Fibroblast of mammary gland (primary cell): ENCODE measurements at regions not wholly inside any gene's neighbourhood (a gene's known extent, or its start where the extent isn't known, plus 50 kb on each side); places are given as distances from the start of the nearest gene placed in this dataset.

Experiments
- DNase-seq: peaks from one replicate; pipeline ENCODE4 v3.0.0-alpha.2; 2010; ENCODE audit warnings: low read depth
- H3K4me3 ChIP-seq: 2 replicates; pipeline ENCODE4 v1.5.1; 2011; ENCODE audit warnings: low read depth, mild to moderate bottlenecking, low read length, moderate library complexity; ENCODE audit not compliant: control insufficient read depth
- TF ChIP-seq, protein P1 (sequence below): conservative IDR thresholded peaks from 2 replicates; pipeline ENCODE4 v1.5.1; 2011; ENCODE audit warnings: low read depth, low read length, inconsistent platforms; ENCODE audit not compliant: control insufficient read depth, insufficient read depth

DNA sequence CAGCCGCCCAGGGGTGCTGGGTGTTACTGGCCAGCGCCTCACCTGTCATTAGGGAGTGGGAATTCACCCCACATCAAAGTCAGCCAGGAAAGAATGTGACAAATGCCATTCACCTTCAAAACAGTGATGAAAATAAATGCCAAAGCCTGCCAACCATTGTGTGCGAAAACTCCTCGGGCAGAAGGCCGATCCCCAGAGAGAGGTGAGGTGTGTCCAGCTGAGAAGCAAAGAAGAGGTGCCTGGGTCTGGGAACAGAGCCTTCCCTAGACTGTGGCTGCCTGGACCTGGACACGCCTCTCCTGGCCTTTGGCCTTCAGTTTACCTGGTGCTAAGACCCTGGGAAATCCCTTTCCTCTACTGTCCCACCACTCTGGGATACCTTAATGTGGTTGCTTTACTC lies 142.7 kb downstream of the CYP26B1 start:
- TF ChIP-seq, protein P1, sequence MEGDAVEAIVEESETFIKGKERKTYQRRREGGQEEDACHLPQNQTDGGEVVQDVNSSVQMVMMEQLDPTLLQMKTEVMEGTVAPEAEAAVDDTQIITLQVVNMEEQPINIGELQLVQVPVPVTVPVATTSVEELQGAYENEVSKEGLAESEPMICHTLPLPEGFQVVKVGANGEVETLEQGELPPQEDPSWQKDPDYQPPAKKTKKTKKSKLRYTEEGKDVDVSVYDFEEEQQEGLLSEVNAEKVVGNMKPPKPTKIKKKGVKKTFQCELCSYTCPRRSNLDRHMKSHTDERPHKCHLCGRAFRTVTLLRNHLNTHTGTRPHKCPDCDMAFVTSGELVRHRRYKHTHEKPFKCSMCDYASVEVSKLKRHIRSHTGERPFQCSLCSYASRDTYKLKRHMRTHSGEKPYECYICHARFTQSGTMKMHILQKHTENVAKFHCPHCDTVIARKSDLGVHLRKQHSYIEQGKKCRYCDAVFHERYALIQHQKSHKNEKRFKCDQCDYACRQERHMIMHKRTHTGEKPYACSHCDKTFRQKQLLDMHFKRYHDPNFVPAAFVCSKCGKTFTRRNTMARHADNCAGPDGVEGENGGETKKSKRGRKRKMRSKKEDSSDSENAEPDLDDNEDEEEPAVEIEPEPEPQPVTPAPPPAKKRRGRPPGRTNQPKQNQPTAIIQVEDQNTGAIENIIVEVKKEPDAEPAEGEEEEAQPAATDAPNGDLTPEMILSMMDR, result no peak
- no peak for DNase-seq
- H3K4me3 ChIP-seq, result no peak overlapping the region

DNA sequence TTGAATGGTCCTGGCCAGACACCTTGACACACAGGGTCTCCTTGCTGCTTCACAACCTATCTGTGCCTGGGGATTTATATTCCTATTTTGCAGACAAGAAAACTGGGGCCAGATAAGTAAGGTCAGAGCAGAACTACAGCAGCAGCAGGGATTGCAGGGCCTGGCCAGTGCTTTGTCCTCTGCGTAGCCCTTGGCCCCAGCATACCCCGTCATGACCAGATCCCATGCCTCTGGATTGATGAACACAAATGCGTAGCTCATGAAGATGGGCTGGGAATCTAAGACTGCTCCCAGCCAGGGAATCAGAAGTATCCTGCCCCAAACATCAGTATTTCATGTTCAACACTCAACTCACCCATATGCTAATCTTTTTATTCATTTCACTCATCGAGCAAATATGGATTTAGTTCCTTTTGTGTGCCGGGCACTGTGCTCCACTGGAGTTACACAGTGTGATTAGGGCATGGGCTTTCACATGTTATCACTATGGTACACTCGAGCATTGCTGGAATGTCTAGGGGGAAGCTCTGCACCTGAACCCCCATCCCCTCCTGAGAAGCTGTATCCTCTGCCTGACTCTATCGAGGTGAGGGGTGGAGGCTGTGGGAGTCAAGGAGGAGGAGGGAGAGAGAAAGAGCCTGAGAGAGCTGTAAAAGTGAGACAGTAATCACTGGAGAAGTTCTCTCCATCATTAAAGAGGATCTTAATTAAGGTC lies 143.3 kb downstream of the CYP26B1 start:
- DNase-seq, result no peak

DNA sequence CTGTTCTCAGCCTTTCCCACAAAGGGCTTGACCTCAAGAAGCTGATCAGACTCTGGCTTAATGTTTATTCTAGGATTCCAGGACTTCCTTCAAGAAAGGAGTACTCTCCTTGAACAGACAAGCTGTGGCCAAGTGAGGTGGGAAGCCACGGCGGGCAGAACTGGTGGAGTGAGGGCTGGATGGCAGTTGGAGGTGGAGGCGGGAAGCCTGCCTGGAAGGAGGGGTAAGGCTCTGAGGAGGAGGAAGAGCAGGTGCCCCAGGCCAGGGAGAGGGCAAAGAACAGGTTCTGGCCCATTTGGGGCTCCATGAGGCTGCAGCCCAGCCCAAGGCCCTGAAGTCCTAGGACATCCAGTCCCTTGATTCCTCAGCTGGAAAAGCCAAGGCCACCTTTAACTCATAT lies 143.9 kb downstream of the CYP26B1 start:
- no peak overlapping the region for H3K4me3 ChIP-seq
- DNase-seq, result no peak
- TF ChIP-seq, protein P1, result no peak

More for the DNA sequence above, 143.3 kb downstream of the CYP26B1 start:
- TF ChIP-seq, protein P1, result no peak
- H3K4me3 ChIP-seq, result no peak overlapping the region

DNA sequence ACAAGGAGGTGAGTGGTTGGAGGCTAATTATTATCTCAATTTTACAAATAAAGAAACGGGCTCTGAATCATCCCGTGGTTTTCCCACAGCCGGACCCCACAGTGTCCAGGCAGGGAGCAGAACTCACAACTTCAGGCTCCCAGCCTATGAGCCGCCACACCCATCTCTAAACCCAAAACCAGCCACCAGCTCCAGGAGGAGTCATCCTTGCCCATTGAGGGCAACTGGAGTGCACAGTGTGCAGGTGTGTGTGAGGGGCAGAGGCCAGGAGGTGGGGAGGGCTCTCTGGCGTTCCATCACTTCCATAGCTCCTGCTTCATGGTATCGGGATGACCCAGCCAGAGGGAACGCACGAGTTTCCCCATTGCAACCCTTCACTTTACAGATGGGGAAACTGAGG lies 144.5 kb downstream of the CYP26B1 start:
- TF ChIP-seq, protein P1, result no peak
- no peak for DNase-seq
- no peak overlapping the region for H3K4me3 ChIP-seq

DNA sequence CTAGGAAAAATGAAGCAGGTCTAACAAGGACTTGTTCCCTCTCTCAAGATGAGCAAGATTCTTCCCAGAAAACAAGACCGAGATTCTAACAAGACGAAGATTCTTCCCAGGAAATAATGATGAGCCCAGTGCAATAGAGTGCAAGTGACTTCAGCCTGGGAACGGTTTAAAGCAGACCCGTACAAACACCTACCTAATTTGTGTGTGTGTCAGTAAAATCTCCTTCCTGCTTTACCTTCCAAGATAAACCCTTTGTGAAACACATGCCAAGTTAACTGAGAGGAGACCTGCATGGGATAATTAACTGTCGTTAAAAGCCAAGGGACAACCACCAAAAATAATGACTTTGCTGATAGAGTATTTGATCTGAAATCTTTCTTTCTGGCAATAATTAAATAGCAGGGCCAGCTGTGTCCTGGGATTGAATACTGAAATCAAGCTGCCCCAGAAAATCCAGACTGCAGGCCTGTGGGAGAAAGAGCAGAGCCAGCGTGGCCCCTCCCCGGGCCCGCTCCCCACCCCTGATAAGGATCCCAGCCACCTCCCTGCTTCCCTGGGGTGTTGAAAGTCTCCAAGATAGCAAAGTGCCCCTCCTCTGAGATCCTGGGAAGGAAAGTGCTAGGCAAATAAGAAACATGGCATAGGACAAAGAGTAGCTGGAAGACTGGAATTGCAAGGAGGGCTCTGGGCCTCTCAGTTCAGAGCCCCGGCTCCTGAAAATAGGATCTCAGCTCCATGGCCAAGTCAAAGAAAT lies 145.5 kb downstream of the CYP26B1 start:
- no peak for DNase-seq
- no peak overlapping the region for H3K4me3 ChIP-seq
- TF ChIP-seq, protein P1, result no peak

- no peak overlapping the region for H3K4me3 ChIP-seq
- TF ChIP-seq, protein P1, result no peak
- DNase-seq, result no peak
These were observed 147.6 kb downstream of the CYP26B1 start for GRCh38 chr2:72000110-72000509.
